Endodermal cell (in vitro differentiated cells): ENCODE measurements at regions not wholly inside any gene's neighbourhood (a gene's known extent, or its start where the extent isn't known, plus 50 kb on each side); places are given as distances from the start of the nearest gene placed in this dataset.

Experiments
- DNase-seq: peaks from one replicate; pipeline ENCODE4 v3.0.0-alpha.2; 2017
- H3K27ac ChIP-seq: 2 replicates; pipeline ENCODE4 v1.5.1; 2013; ENCODE audit warnings: mild to moderate bottlenecking, low read depth, low read length, moderate library complexity
- H3K27me3 ChIP-seq: 2 replicates; pipeline ENCODE4 v1.6.1; 2013; ENCODE audit warnings: mild to moderate bottlenecking, low read length, moderate library complexity; ENCODE audit not compliant: insufficient read depth, control insufficient read depth, poor library complexity, severe bottlenecking
- H3K36me3 ChIP-seq: 2 replicates; pipeline ENCODE4 v1.7.0; 2013; ENCODE audit warnings: mild to moderate bottlenecking, low read length, moderate library complexity; ENCODE audit not compliant: control insufficient read depth, insufficient read depth
- H3K4me1 ChIP-seq: one replicate; pipeline ENCODE4 v1.7.0; 2013; ENCODE audit warnings: low read length; ENCODE audit not compliant: control insufficient read depth, insufficient read depth
- H3K4me3 ChIP-seq: 2 replicates; pipeline ENCODE4 v1.5.1; 2013; ENCODE audit warnings: mild to moderate bottlenecking, low read length, moderate library complexity
- H3K9ac ChIP-seq: 2 replicates; pipeline ENCODE4 v1.6.1; 2013; ENCODE audit warnings: mild to moderate bottlenecking, low read length, moderate library complexity; ENCODE audit not compliant: poor library complexity, severe bottlenecking; ENCODE audit errors: extremely low read depth
- H3K9me3 ChIP-seq: 2 replicates; pipeline ENCODE4 v1.6.1; 2013; ENCODE audit warnings: mild to moderate bottlenecking, low read length, moderate library complexity; ENCODE audit not compliant: control insufficient read depth
- H3K27ac Mint-ChIP-seq: 2 replicates; pipeline ENCODE4 v1.8.0; 2020; ENCODE audit warnings: mixed read lengths
- H3K27me3 Mint-ChIP-seq: 2 replicates; pipeline ENCODE4 v1.8.0; 2021; ENCODE audit warnings: mild to moderate bottlenecking, mixed read lengths; ENCODE audit not compliant: insufficient read depth
- H3K36me3 Mint-ChIP-seq: 2 replicates; pipeline ENCODE4 v1.8.0; 2020; ENCODE audit warnings: low read depth, mixed read lengths
- H3K4me1 Mint-ChIP-seq: 2 replicates; pipeline ENCODE4 v1.8.0; 2020; ENCODE audit warnings: mixed read lengths
- H3K4me3 Mint-ChIP-seq: 2 replicates; pipeline ENCODE4 v1.8.0; 2020; ENCODE audit warnings: mild to moderate bottlenecking, moderate library complexity, mixed read lengths
- H3K9me3 Mint-ChIP-seq: 2 replicates; pipeline ENCODE4 v1.8.0; 2020; ENCODE audit warnings: mild to moderate bottlenecking, mixed read lengths
- CTCF ChIP-seq: fragments of 200-600 bp; sonication (generic); conservative IDR thresholded peaks from 2 replicates; pipeline ENCODE4 v1.5.0; 2021; ENCODE audit warnings: antibody characterized with exemption, mild to moderate bottlenecking
- WGBS, 2 experiments: methylation state at CpG; one replicate each; pipeline versions ENCODE4 v1.1.5 to v1.1.7; 2013; ENCODE audit warnings: missing lambda C conversion rate in 2 of 2, mixed read lengths in 1 of 2; ENCODE audit not compliant: insufficient coverage in 1 of 2, insufficient read length in 1 of 2; 5-methylcytosine and 5-hydroxymethylcytosine counted together

GRCh38 chr7:81583882-81584533 lies 185.8 kb downstream of the HGF start:
- no peaks in the 10 kb centered on the region for H3K36me3 Mint-ChIP-seq
- no peak overlapping the region for H3K4me3 ChIP-seq
- 80 to 82% methylated on average over 1 to 2 of the region's 2 CpGs for WGBS, 2 experiments
- H3K36me3 ChIP-seq: no peaks in the 10 kb centered on the region
- H3K27me3 Mint-ChIP-seq: no peaks in the 10 kb centered on the region
- H3K4me1 ChIP-seq: no peaks in the 10 kb centered on the region
- H3K4me3 Mint-ChIP-seq: no peak overlapping the region
- H3K9me3 ChIP-seq: no peaks in the 10 kb centered on the region
- H3K27ac ChIP-seq: no peak overlapping the region
- H3K9ac ChIP-seq: no peak overlapping the region
- H3K27ac Mint-ChIP-seq: no peak overlapping the region
- DNase-seq: no peak
- no peaks in the 10 kb centered on the region for H3K27me3 ChIP-seq
- no peaks in the 10 kb centered on the region for H3K4me1 Mint-ChIP-seq
- TF ChIP-seq CTCF: no peak
- H3K9me3 Mint-ChIP-seq: no peaks in the 10 kb centered on the region

GRCh38 chr7:81583090-81583489 lies 186.8 kb downstream of the HGF start:
- 74 to 83% methylated on average over 1 of the region's 1 CpG for WGBS, 2 experiments

GRCh38 chr7:81577642-81578340 lies 192.1 kb downstream of the HGF start:
- no peaks in the 10 kb centered on the region for H3K27me3 Mint-ChIP-seq
- no peak overlapping the region for H3K4me3 Mint-ChIP-seq
- no peaks in the 10 kb centered on the region for H3K4me1 Mint-ChIP-seq
- H3K36me3 ChIP-seq: no peaks in the 10 kb centered on the region
- no peak for TF ChIP-seq CTCF
- H3K9me3 Mint-ChIP-seq: no peaks in the 10 kb centered on the region
- H3K36me3 Mint-ChIP-seq: no peaks in the 10 kb centered on the region
- H3K9me3 ChIP-seq: no peaks in the 10 kb centered on the region
- DNase-seq: no peak
- H3K27me3 ChIP-seq: no peaks in the 10 kb centered on the region
- H3K4me1 ChIP-seq: no peaks in the 10 kb centered on the region
- H3K9ac ChIP-seq: no peak overlapping the region
- no peak overlapping the region for H3K27ac Mint-ChIP-seq
- H3K27ac ChIP-seq: no peak overlapping the region
- H3K4me3 ChIP-seq: no peak overlapping the region
- WGBS, 2 experiments: 80 to 85% methylated on average over 1 of the region's 2 CpGs

More at GRCh38 chr7:81583090-81583489, 186.8 kb downstream of the HGF start:
- Histone ChIP-seq H3K27me3 (no peaks in the 10 kb centered on the region), H3K9me3 (no peaks in the 10 kb centered on the region), H3K36me3 (no peaks in the 10 kb centered on the region), H3K27ac (no peak overlapping the region), H3K4me3 (no peak overlapping the region), H3K4me1 (no peaks in the 10 kb centered on the region), H3K9ac (no peak overlapping the region)
- Mint-ChIP-seq H3K9me3 (no peaks in the 10 kb centered on the region), H3K27ac (no peak overlapping the region), H3K36me3 (no peaks in the 10 kb centered on the region), H3K4me3 (no peak overlapping the region), H3K27me3 (no peaks in the 10 kb centered on the region), H3K4me1 (no peaks in the 10 kb centered on the region)
- no peak for DNase-seq
- no peak for TF ChIP-seq CTCF
